HG03196 (cell line): ENCODE measurements at regions not wholly inside any gene's neighbourhood (a gene's known extent, or its start where the extent isn't known, plus 50 kb on each side); places are given as distances from the start of the nearest gene placed in this dataset.

Source experiments
- ATAC-seq: cut with Tn5 transposase; IDR thresholded peaks from one replicate; pipeline ENCODE4 v1.9.1; 2021; ENCODE audit not compliant: unreplicated experiment

DNA sequence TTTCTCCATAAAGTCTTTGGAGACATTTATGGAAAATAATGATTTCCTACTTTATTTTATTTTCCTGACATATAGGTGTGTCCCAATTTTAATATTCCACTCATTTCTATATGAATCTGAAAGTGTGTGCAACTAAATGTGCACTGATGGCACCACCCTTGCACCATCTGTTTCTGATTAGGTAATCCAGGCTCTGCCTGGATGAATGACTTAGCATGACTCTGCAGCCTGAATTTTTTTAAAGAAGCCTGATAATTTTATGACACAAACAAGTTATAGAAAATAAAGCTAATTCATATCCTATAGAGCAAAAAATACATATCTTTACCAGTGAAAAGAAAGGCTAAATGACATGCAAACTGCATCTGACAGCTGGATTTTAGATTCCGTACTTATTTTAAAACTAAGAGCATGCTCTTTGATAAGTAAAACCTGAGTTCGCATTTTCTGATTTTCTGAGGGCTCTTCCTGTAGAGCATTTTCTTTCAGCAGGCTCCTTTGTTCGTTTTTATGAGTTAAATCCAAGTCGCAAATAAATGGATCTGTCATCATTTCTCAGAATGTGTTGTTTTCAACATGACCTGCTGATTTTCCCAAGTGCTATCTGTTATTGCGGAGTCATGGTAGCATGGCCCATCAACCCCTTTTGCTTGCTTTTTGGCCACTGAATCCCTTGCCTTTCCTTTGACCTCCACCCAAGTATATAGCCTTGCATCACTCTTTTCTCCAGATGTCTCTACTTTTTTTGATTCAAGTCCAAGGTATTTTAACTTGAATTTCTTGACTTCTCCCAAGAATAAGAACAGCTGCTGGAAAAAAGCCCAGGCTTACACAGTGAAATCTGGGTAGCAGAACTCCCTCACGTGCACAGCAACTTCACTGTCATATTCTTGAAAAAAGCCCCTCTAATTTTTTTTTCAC, 52.8 kb upstream of the LYPLAL1 start:
- ATAC-seq, result no peak

DNA sequence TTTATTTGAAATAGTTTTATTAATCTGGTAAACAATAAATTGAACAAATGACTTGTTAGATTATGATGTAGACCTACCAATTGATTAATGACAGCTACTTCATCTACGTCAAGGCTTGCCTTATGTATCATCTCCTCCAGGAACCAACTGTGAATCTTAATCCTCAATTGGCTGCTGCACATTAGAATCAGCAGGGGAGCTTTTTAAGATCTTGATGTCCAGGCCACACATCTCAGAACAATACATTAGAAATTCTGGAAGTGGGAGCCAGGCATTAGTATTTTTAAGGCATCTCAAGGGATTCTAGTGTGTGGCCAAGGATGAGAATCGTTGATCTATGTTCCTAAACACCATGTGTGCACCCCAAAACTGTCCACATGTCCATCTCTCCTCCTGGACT, 52.0 kb upstream of the LYPLAL1 start:
- no peak for ATAC-seq

DNA sequence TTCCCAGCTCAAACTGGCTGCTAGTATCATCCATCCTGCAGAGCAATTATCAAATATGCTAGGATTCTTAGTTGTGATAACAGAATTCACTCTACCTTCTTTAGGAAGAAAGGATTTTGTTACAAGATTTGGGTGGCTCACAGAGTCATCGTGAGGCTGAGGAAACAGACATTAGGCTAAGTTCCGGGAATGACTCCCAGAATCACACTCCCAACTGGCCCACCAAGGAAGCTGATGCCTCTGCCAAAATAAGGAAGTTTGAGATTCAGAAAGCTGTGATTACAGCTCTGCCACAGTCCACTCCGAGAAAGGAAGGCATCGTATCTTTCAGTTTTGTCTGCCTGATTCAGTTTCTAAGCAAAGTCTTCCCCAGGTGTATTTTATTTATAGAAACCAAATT, 50.6 kb upstream of the LYPLAL1 start:
- ATAC-seq, result no peak
